HEK293 (cell line): ENCODE measurements at regions not wholly inside any gene's neighbourhood (a gene's known extent, or its start where the extent isn't known, plus 50 kb on each side); places are given as distances from the start of the nearest gene placed in this dataset.

Experiments
- CTCF ChIP-seq: fragments of 450-650 bp; formaldehyde crosslinking; IDR thresholded peaks from 2 replicates; pipeline ENCODE4 v1.5.1; 2016; ENCODE audit warnings: missing biosample characterization, missing genetic modification characterization
- PBX3 ChIP-seq: sonication (generic); formaldehyde crosslinking; IDR thresholded peaks from 2 replicates; pipeline ENCODE4 v1.8.1; 2022; ENCODE audit warnings: mild to moderate bottlenecking, moderate library complexity, missing genetic modification reagents
- REST ChIP-seq: fragments of 450-650 bp; formaldehyde crosslinking; IDR thresholded peaks from 2 replicates; pipeline ENCODE4 v1.5.1; 2016; ENCODE audit warnings: missing biosample characterization, missing genetic modification characterization
- SP2 ChIP-seq: fragments of 450-650 bp; formaldehyde crosslinking; IDR thresholded peaks from 2 replicates; pipeline ENCODE4 v1.5.1; 2016; ENCODE audit warnings: missing biosample characterization, missing genetic modification characterization
- ZNF600 ChIP-seq: fragments of 450-650 bp; formaldehyde crosslinking; IDR thresholded peaks from 2 replicates; pipeline ENCODE4 v1.5.1; 2016; ENCODE audit warnings: missing biosample characterization, missing genetic modification characterization

GRCh38 chr1:57784356-57784755, 360.5 kb upstream of the DAB1 start:
- TF ChIP-seq REST (tag by site-specific recombination) (no peak), CTCF (tag by site-specific recombination) (no peak), PBX3 (CRISPR knock-in tag) (no peak), ZNF600 (tag by site-specific recombination) (no peak), SP2 (tag by site-specific recombination) (no peak)
